A673 (cell line): ENCODE measurements at regions not wholly inside any gene's neighbourhood (a gene's known extent, or its start where the extent isn't known, plus 50 kb on each side); places are given as distances from the start of the nearest gene placed in this dataset.
"Not testable (repeated sequence)": the region's sequence is repeated elsewhere in the genome, so short reads cannot be mapped to it uniquely, and the experiment has no call there.

ENCODE experiments used
- BruUV-seq: library from RNA; stranded (reverse); fragments of 400-500 nt; replicated peaks from 2 replicates; lab custom pipeline; 2021; lab: Mats Ljungman, UMichigan
- CTCF ChIA-PET: fragments of 300-600 bp; sonication (Branson Sonifier 250); formaldehyde crosslinking; loops from one replicate; lab custom pipeline; 2022; ENCODE audit warnings: antibody characterized with exemption; lab: Charles Lee
- POLR2A ChIA-PET: fragments of 300-600 bp; sonication (Branson Sonifier 250); formaldehyde crosslinking; loops from one replicate; lab custom pipeline; 2022; ENCODE audit warnings: antibody characterized with exemption; ENCODE audit not compliant: low non-redundant PET; lab: Charles Lee
- DNase-seq: peaks from one replicate; pipeline ENCODE4 v3.0.0-alpha.2; 2015; ENCODE audit warnings: low spot score
- H3K27ac ChIP-seq: fragments of 200-600 bp; sonication (generic); 2 replicates; pipeline ENCODE4 v1.5.1; 2016; ENCODE audit warnings: mixed run types, low read depth, mild to moderate bottlenecking, mixed read lengths, antibody characterized with exemption, low read length; ENCODE audit not compliant: poor library complexity, severe bottlenecking
- H3K27me3 ChIP-seq: fragments of 200-600 bp; sonication (generic); replicated peaks from 2 replicates; pipeline ENCODE4 v1.6.1; 2017; ENCODE audit warnings: mixed run types, low read depth, mild to moderate bottlenecking, mixed read lengths, antibody characterized with exemption, low read length; ENCODE audit not compliant: insufficient read depth, poor library complexity
- H3K36me3 ChIP-seq: fragments of 200-600 bp; sonication (generic); 2 replicates; pipeline ENCODE4 v1.6.1; 2016; ENCODE audit warnings: mixed run types, mild to moderate bottlenecking, mixed read lengths, antibody characterized with exemption, low read length; ENCODE audit not compliant: insufficient read depth, poor library complexity, severe bottlenecking
- H3K4me1 ChIP-seq: fragments of 200-600 bp; sonication (generic); 2 replicates; pipeline ENCODE4 v1.6.1; 2017; ENCODE audit warnings: mixed run types, mild to moderate bottlenecking, mixed read lengths, antibody characterized with exemption, low read length; ENCODE audit not compliant: insufficient read depth, poor library complexity, severe bottlenecking
- H3K4me3 ChIP-seq: fragments of 200-600 bp; sonication (generic); 2 replicates; pipeline ENCODE4 v1.5.1; 2016; ENCODE audit warnings: low read depth, mixed run types, mild to moderate bottlenecking, mixed read lengths, low read length; ENCODE audit not compliant: poor library complexity, severe bottlenecking
- H3K9me3 ChIP-seq: fragments of 200-600 bp; sonication (generic); 2 replicates; pipeline ENCODE4 v1.6.1; 2016; ENCODE audit warnings: mixed run types, low read depth, mild to moderate bottlenecking, mixed read lengths, antibody characterized with exemption, low read length; ENCODE audit not compliant: poor library complexity, severe bottlenecking
- CTCF ChIP-seq: fragments of 300-800, 200-600 bp; sonication (generic); conservative IDR thresholded peaks from 2 replicates; pipeline ENCODE4 v1.5.1; 2017; ENCODE audit warnings: low read depth, mild to moderate bottlenecking, antibody characterized with exemption, low read length, moderate library complexity, mixed read lengths
- EZH2 ChIP-seq: fragments of 200-600 bp; sonication (generic); IDR thresholded peaks from 2 replicates; pipeline ENCODE4 v1.6.1; 2017; ENCODE audit warnings: borderline replicate concordance, low read depth, mild to moderate bottlenecking, mixed read lengths, antibody characterized with exemption, low read length; ENCODE audit not compliant: poor library complexity, severe bottlenecking
- intact Hi-C: fragments of 100-400 bp; cut with micrococcal nuclease; formaldehyde crosslinking; loops from one replicate; pipeline ENCODE4 v1.10.0; 2022; ENCODE audit not compliant: unreplicated experiment

GRCh38 chr11:86171627-86172026 is 72.9 kb upstream of the EED start:
- no peaks in the 10 kb centered on the region for H3K9me3 ChIP-seq
- no peak for DNase-seq
- no peak overlapping the region for H3K4me3 ChIP-seq
- H3K27me3 ChIP-seq: no peaks in the 10 kb centered on the region
- no peaks in the 10 kb centered on the region for H3K4me1 ChIP-seq
- no peaks in the 10 kb centered on the region for H3K36me3 ChIP-seq
- no TSS peak for BruUV-seq
- H3K27ac ChIP-seq: no peak overlapping the region
- CTCF ChIA-PET: no interaction called here
- TF ChIP-seq CTCF (no peak), EZH2 (no peak)
- intact Hi-C loops: no loop called here
- POLR2A ChIA-PET: no interaction called here

GRCh38 chr11:86167499-86168164 is 76.9 kb upstream of the EED start:
- Histone ChIP-seq H3K4me3 (no peak overlapping the region), H3K36me3 (no peaks in the 10 kb centered on the region), H3K4me1 (no peaks in the 10 kb centered on the region), H3K9me3 (no peaks in the 10 kb centered on the region), H3K27me3 (no peaks in the 10 kb centered on the region), H3K27ac (no peak overlapping the region)
- POLR2A ChIA-PET: no interaction called here
- no peak for TF ChIP-seq CTCF
- TF ChIP-seq EZH2: no peak
- DNase-seq: no peak
- no TSS peak for BruUV-seq
- CTCF ChIA-PET: no interaction called here
- intact Hi-C loops: no loop called here

GRCh38 chr11:86166287-86166686 is 78.3 kb upstream of the EED start:
- CTCF ChIA-PET, H3K36me3 ChIP-seq, H3K4me3 ChIP-seq, BruUV-seq, H3K9me3 ChIP-seq, H3K27me3 ChIP-seq, H3K4me1 ChIP-seq, H3K27ac ChIP-seq, POLR2A ChIA-PET, intact Hi-C loops, DNase-seq: not testable (repeated sequence)

- no peaks in the 10 kb centered on the region for H3K9me3 ChIP-seq
- intact Hi-C loops: no loop called here
- POLR2A ChIA-PET: no interaction called here
- no peak for TF ChIP-seq EZH2
- no peak for TF ChIP-seq CTCF
- H3K4me3 ChIP-seq: no peak overlapping the region
- BruUV-seq: no TSS peak
- no peak overlapping the region for H3K27ac ChIP-seq
- DNase-seq: no peak
- no peaks in the 10 kb centered on the region for H3K27me3 ChIP-seq
- H3K4me1 ChIP-seq: no peaks in the 10 kb centered on the region
- H3K36me3 ChIP-seq: no peaks in the 10 kb centered on the region
- CTCF ChIA-PET: no interaction called here
These were observed 80.4 kb upstream of the EED start for GRCh38 chr11:86164106-86164505.

GRCh38 chr11:86163221-86163876 is 81.2 kb upstream of the EED start:
- H3K9me3 ChIP-seq, intact Hi-C loops, CTCF ChIA-PET, POLR2A ChIA-PET, DNase-seq, H3K4me1 ChIP-seq, H3K4me3 ChIP-seq, BruUV-seq, H3K27me3 ChIP-seq, H3K27ac ChIP-seq, H3K36me3 ChIP-seq: not testable (repeated sequence)
